Astrocyte (in vitro differentiated cells and primary cell): ENCODE measurements at regions not wholly inside any gene's neighbourhood (a gene's known extent, or its start where the extent isn't known, plus 50 kb on each side); places are given as distances from the start of the nearest gene placed in this dataset.

ENCODE experiments used
- CTCF ChIP-seq: IDR thresholded peaks from 2 replicates; pipeline ENCODE4 v1.5.1; 2011; ENCODE audit warnings: low read depth, mild to moderate bottlenecking, inconsistent platforms, low read length, moderate library complexity; ENCODE audit not compliant: insufficient read depth
- EZH2 ChIP-seq: IDR thresholded peaks from 2 replicates; pipeline ENCODE4 v1.6.1; 2012; ENCODE audit warnings: mild to moderate bottlenecking, low read length, inconsistent platforms; ENCODE audit not compliant: insufficient read depth

- TF ChIP-seq CTCF: no peak
- no peak for TF ChIP-seq EZH2
These were observed 70.8 kb upstream of the CHRDL1 start for GRCh38 chrX:110866421-110866820.
